ENCODE measurements at regions not wholly inside any gene's neighbourhood (a gene's known extent, or its start where the extent isn't known, plus 50 kb on each side); places are given as distances from the start of the nearest gene placed in this dataset.

DNA sequence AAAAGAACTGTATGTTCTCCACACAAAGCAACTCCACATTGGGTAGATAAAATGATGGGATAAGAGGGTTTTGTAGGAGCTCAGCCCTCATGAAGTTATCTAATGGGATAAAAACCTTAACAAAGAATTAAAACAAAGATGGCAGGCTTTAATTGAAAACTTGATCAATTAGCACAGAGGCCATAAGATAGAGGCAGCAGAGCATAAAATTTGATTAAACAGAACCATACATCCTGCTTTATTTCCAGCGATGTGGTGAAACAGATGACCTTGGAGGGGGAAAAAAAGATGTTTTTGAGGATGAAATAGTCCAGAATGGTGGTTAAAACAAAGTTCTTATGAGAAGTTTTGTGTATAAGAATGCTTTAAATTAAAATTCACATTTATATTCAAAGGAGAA is 130.9 kb upstream of the ALCAM start:
- TF ChIP-seq, protein P1, sequence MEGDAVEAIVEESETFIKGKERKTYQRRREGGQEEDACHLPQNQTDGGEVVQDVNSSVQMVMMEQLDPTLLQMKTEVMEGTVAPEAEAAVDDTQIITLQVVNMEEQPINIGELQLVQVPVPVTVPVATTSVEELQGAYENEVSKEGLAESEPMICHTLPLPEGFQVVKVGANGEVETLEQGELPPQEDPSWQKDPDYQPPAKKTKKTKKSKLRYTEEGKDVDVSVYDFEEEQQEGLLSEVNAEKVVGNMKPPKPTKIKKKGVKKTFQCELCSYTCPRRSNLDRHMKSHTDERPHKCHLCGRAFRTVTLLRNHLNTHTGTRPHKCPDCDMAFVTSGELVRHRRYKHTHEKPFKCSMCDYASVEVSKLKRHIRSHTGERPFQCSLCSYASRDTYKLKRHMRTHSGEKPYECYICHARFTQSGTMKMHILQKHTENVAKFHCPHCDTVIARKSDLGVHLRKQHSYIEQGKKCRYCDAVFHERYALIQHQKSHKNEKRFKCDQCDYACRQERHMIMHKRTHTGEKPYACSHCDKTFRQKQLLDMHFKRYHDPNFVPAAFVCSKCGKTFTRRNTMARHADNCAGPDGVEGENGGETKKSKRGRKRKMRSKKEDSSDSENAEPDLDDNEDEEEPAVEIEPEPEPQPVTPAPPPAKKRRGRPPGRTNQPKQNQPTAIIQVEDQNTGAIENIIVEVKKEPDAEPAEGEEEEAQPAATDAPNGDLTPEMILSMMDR (conservative IDR thresholded peaks at IDR 0.05; ENCODE audit: low read depth, low read length): no peak
- H3K4me3 ChIP-seq (ENCODE audit: low read depth, low read length): no peak overlapping the region
- DNase-seq (ENCODE audit: low read depth): no peak

GRCh38 chr3:105238367-105238766 is 128.3 kb upstream of the ALCAM start:
- no peak for DNase-seq (ENCODE audit: low read depth)
- H3K4me3 ChIP-seq (ENCODE audit: low read depth, low read length): no peak overlapping the region
- TF ChIP-seq, protein P1 (conservative IDR thresholded peaks at IDR 0.05; ENCODE audit: low read depth, low read length): no peak

GRCh38 chr3:105243076-105243475 is 123.6 kb upstream of the ALCAM start:
- H3K4me3 ChIP-seq (ENCODE audit: low read depth, low read length): no peak overlapping the region
- DNase-seq (ENCODE audit: low read depth): no peak
- TF ChIP-seq, protein P1 (conservative IDR thresholded peaks at IDR 0.05; ENCODE audit: low read depth, low read length): no peak

- DNase-seq (ENCODE audit: low read depth): no peak
- no peak overlapping the region for H3K4me3 ChIP-seq (ENCODE audit: low read depth, low read length)
- TF ChIP-seq, protein P1 (conservative IDR thresholded peaks at IDR 0.05; ENCODE audit: low read depth, low read length): no peak
Measured at GRCh38 chr3:105246536-105246935, 120.2 kb upstream of the ALCAM start.

DNA sequence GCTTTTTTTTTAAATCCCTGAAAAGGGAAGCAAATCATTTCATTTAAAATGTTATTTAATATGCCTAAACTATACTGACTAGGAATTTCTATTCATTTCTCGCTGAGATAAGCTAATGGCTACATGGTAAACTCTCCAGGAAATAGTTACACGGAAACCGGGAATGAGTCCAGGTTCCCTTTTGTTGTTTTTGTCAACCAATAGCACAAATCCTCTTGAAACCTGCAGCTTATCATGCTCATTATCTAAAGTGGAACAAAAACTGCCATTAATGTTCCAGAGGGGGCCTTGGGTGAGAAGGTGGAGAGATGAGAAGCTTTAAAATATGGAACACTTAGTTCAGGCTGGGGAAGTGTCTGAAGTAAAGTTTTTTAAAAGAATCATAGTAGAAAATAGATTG is 113.5 kb upstream of the ALCAM start:
- TF ChIP-seq, protein P1 (conservative IDR thresholded peaks at IDR 0.05; ENCODE audit: low read depth, low read length): no peak
- no peak for DNase-seq (ENCODE audit: low read depth)
- H3K4me3 ChIP-seq (ENCODE audit: low read depth, low read length): no peak overlapping the region

GRCh38 chr3:105254154-105254553 is 112.6 kb upstream of the ALCAM start:
- TF ChIP-seq, protein P1 (conservative IDR thresholded peaks at IDR 0.05; ENCODE audit: low read depth, low read length): no peak
- no peak for DNase-seq (ENCODE audit: low read depth)
- H3K4me3 ChIP-seq (ENCODE audit: low read depth, low read length): no peak overlapping the region

DNA sequence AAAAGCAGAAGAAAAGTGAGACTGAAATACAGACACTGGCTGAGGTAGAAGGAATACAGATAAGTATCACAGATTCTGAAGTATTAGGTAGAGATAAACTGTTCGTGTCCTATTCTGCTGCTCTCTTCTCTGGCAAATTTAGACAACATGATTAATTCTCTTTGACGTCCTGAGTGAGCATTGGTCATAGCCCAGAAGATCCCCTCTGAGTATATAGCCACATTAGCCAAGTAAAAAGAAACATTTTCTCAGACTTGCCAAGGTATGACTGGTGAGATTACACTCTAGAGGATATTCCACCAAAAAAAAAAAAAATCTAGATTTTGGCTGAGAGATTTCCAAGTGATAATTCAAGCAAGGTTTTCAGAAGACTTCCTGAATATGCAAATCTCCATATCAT is 111.4 kb upstream of the ALCAM start:
- no peak overlapping the region for H3K4me3 ChIP-seq (ENCODE audit: low read depth, low read length)
- TF ChIP-seq, protein P1 (conservative IDR thresholded peaks at IDR 0.05; ENCODE audit: low read depth, low read length): no peak
- no peak for DNase-seq (ENCODE audit: low read depth)
